H9 (cell line): ENCODE measurements at regions not wholly inside any gene's neighbourhood (a gene's known extent, or its start where the extent isn't known, plus 50 kb on each side); places are given as distances from the start of the nearest gene placed in this dataset.

ENCODE experiments used
- DNase-seq: peaks from one replicate; pipeline ENCODE4 v3.0.0-alpha.2; 2017
- H2AFZ ChIP-seq: one replicate; pipeline ENCODE4 v1.6.1; 2013; ENCODE audit warnings: mild to moderate bottlenecking, low read length, control low read depth, moderate library complexity
- H2AK5ac ChIP-seq: 2 replicates; pipeline ENCODE4 v1.6.1; 2013; ENCODE audit warnings: low read length, control low read depth, mixed read lengths; ENCODE audit not compliant: insufficient read length
- H2BK120ac ChIP-seq: one replicate; pipeline ENCODE4 v1.6.1; 2013; ENCODE audit warnings: low read depth, mild to moderate bottlenecking, low read length, control low read depth, inconsistent platforms; ENCODE audit not compliant: poor library complexity, severe bottlenecking
- H2BK12ac ChIP-seq: 2 replicates; pipeline ENCODE4 v1.6.1; 2013; ENCODE audit warnings: low read length, control low read depth, mixed read lengths, low read depth; ENCODE audit not compliant: insufficient read length
- H2BK15ac ChIP-seq: 2 replicates; pipeline ENCODE4 v1.6.1; 2013; ENCODE audit warnings: low read depth, low read length, control low read depth
- H2BK20ac ChIP-seq: one replicate; pipeline ENCODE4 v1.6.1; 2013; ENCODE audit warnings: low read depth, mild to moderate bottlenecking, low read length, control low read depth, inconsistent platforms; ENCODE audit not compliant: poor library complexity, severe bottlenecking
- H2BK5ac ChIP-seq: 2 replicates; pipeline ENCODE4 v1.6.1; 2013; ENCODE audit warnings: low read length, control low read depth, mixed read lengths; ENCODE audit not compliant: insufficient read length
- H3K14ac ChIP-seq: 2 replicates; pipeline ENCODE4 v1.6.1; 2013; ENCODE audit warnings: low read length, control low read depth; ENCODE audit not compliant: insufficient read depth
- H3K18ac ChIP-seq: 2 replicates; pipeline ENCODE4 v1.6.1; 2013; ENCODE audit warnings: low read depth, mild to moderate bottlenecking, mixed read lengths, low read length, control low read depth; ENCODE audit not compliant: insufficient read length
- H3K23ac ChIP-seq: 2 replicates; pipeline ENCODE4 v1.6.1; 2013; ENCODE audit warnings: low read length, control low read depth, mixed read lengths, low read depth; ENCODE audit not compliant: insufficient read length
- H3K23me2 ChIP-seq: 2 replicates; pipeline ENCODE4 v1.6.1; 2013; ENCODE audit warnings: low read depth, mild to moderate bottlenecking, mixed read lengths, low read length, control low read depth; ENCODE audit not compliant: insufficient read length, poor library complexity, severe bottlenecking
- H3K27ac ChIP-seq: 2 replicates; pipeline ENCODE4 v1.5.1; 2013; ENCODE audit warnings: low read length, control low read depth, mixed read lengths, low read depth; ENCODE audit not compliant: insufficient read length
- H3K27me3 ChIP-seq: 2 replicates; pipeline ENCODE4 v1.6.1; 2013; ENCODE audit warnings: low read length, control low read depth, inconsistent platforms; ENCODE audit not compliant: insufficient read depth
- H3K4ac ChIP-seq: 2 replicates; pipeline ENCODE4 v1.6.1; 2013; ENCODE audit warnings: low read depth, mild to moderate bottlenecking, control low read depth, inconsistent platforms, low read length, moderate library complexity
- H3K4me1 ChIP-seq: 2 replicates; pipeline ENCODE4 v1.6.1; 2013; ENCODE audit warnings: low read length, control low read depth, inconsistent platforms; ENCODE audit not compliant: insufficient read depth
- H3K4me2 ChIP-seq: 2 replicates; pipeline ENCODE4 v1.6.1; 2013; ENCODE audit warnings: low read length, control low read depth, mixed read lengths; ENCODE audit not compliant: insufficient read length, insufficient read depth
- H3K56ac ChIP-seq: 2 replicates; pipeline ENCODE4 v1.6.1; 2013; ENCODE audit warnings: low read depth, mild to moderate bottlenecking, mixed read lengths, low read length, control low read depth; ENCODE audit not compliant: insufficient read length
- H3K79me1 ChIP-seq: 2 replicates; pipeline ENCODE4 v1.6.1; 2013; ENCODE audit warnings: low read depth, mild to moderate bottlenecking, moderate library complexity, low read length, control low read depth, inconsistent platforms; ENCODE audit not compliant: insufficient read depth, poor library complexity, severe bottlenecking
- H3K79me2 ChIP-seq: 2 replicates; pipeline ENCODE4 v1.6.1; 2013; ENCODE audit warnings: low read length, control low read depth, inconsistent platforms; ENCODE audit not compliant: insufficient read depth
- H3K9ac ChIP-seq: 2 replicates; pipeline ENCODE4 v1.6.1; 2013; ENCODE audit warnings: low read length, control low read depth, mixed read lengths; ENCODE audit not compliant: insufficient read length; ENCODE audit errors: extremely low read depth
- H3K9me3 ChIP-seq: one replicate; pipeline ENCODE4 v1.6.1; 2013; ENCODE audit warnings: low read depth, low read length, inconsistent platforms; ENCODE audit not compliant: control insufficient read depth
- H3T11ph ChIP-seq: one replicate; pipeline ENCODE4 v1.6.1; 2013; ENCODE audit warnings: mild to moderate bottlenecking, low read length, control low read depth, inconsistent platforms
- H4K20me1 ChIP-seq: one replicate; pipeline ENCODE4 v1.6.1; 2013; ENCODE audit not compliant: control insufficient read depth, insufficient read length, insufficient read depth
- H4K5ac ChIP-seq: 2 replicates; pipeline ENCODE4 v1.6.1; 2013; ENCODE audit warnings: low read depth, mild to moderate bottlenecking, mixed read lengths, low read length, control low read depth; ENCODE audit not compliant: insufficient read length
- H4K8ac ChIP-seq: replicated peaks from 2 replicates; pipeline ENCODE4 v1.6.1; 2013; ENCODE audit warnings: low read length, control low read depth, mixed read lengths, low read depth; ENCODE audit not compliant: insufficient read length
- H4K91ac ChIP-seq: 2 replicates; pipeline ENCODE4 v1.6.1; 2013; ENCODE audit warnings: low read depth, mild to moderate bottlenecking, moderate library complexity, mixed read lengths, low read length, control low read depth; ENCODE audit not compliant: insufficient read length
- H3K27ac Mint-ChIP-seq, 3 experiments: 2 replicates in 2 of 3; 3 replicates in 1 of 3; pipeline ENCODE4 v1.8.0; 2020 to 2021; ENCODE audit warnings: mixed read lengths in 3 of 3, mild to moderate bottlenecking in 1 of 3, moderate library complexity in 1 of 3
- H3K27me3 Mint-ChIP-seq: 2 replicates; pipeline ENCODE4 v1.8.0; 2021; ENCODE audit warnings: low read depth, mild to moderate bottlenecking, moderate library complexity, mixed read lengths
- H3K36me3 Mint-ChIP-seq, 3 experiments: 2 replicates in 2 of 3; 3 replicates in 1 of 3; pipeline ENCODE4 v1.8.0; 2020 to 2021; ENCODE audit warnings: low read depth in 3 of 3, mixed read lengths in 3 of 3; ENCODE audit not compliant: insufficient read depth in 1 of 3
- H3K4me1 Mint-ChIP-seq, 2 experiments: 2 replicates each; pipeline ENCODE4 v1.8.0; 2020; ENCODE audit warnings: mixed read lengths in 2 of 2
- H3K4me3 Mint-ChIP-seq, 2 experiments: 2 replicates in 1 of 2; 3 replicates in 1 of 2; pipeline ENCODE4 v1.8.0; 2020 to 2021; ENCODE audit warnings: mild to moderate bottlenecking in 2 of 2, mixed read lengths in 2 of 2, moderate library complexity in 1 of 2
- H3K9me3 Mint-ChIP-seq, 2 experiments: 2 replicates in 1 of 2; 3 replicates in 1 of 2; pipeline ENCODE4 v1.8.0; 2020; ENCODE audit warnings: mild to moderate bottlenecking in 2 of 2, mixed read lengths in 2 of 2, moderate library complexity in 1 of 2
- WGBS: extraction: QIAGEN DNeasy Blood & Tissue Kit; methylation state at CpG from one replicate; pipeline ENCODE4 v1.1.7; 2013; ENCODE audit warnings: missing lambda C conversion rate, low lambda C conversion rate, mixed read lengths; ENCODE audit not compliant: insufficient read length; ENCODE audit errors: extremely low coverage; 5-methylcytosine and 5-hydroxymethylcytosine counted together
- TF ChIP-seq, protein P1 (sequence below): fragments of 200-600 bp; sonication (generic); conservative IDR thresholded peaks from 3 replicates; pipeline ENCODE4 v1.8.0; 2021; ENCODE audit warnings: antibody characterized with exemption, mild to moderate bottlenecking

DNA sequence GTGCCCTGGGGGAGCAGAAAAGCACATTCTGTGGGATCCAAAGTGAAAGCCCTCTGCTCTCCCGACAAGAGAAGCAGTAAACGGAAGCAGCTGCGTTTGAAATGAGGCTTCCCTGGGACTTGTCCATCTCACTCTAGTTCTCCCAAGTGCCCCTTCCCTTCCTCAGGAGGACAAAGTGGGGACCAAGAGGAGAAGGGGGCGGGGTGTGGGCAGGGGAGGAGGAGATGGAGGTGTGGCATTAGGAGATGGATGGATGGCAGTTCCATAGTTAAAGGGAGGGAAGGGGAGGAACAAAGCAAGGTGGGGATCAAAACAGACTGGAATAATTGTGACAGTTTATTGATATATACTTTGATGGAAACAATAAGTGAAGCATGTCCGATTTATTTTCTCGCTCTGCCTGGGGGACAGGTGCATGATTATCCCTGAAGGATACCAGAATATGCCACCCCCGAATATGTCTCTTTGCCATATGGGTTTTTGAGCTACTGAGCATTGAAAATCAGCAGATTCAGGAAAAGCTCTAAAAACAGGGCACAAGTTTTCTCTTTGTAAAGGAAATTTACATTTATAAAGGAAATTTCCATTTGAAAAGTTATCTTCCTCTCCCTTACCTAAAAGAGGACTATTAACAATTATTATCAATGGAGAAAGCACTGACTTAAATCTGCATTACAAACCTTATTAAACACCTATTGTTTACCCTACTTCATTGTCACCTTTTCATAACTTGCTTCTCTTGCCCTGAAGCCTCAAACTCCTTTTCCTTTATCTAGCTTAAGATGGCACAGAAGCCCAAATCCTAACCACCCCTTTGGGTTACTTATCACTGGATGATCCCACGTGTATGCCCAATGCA lies 58.9 kb upstream of the DAZL start:
- Histone ChIP-seq H3T11ph (no peak overlapping the region), H2AFZ (no peak overlapping the region), H4K5ac (no peak overlapping the region), H4K91ac (no peak overlapping the region), H3K14ac (no peak overlapping the region), H3K79me1 (no peaks in the 10 kb centered on the region), H3K23me2 (no peaks in the 10 kb centered on the region), H3K4me2 (peak overlapping the region; percentile 8), H2BK120ac (no peak overlapping the region), H4K20me1 (no peaks in the 10 kb centered on the region), H3K4me1 (peaks cover 14% of the 10 kb centered on the region; the same call in 1 of the 2 replicates), H3K27me3 (no peaks in the 10 kb centered on the region), H2BK12ac (no peak overlapping the region), H2AK5ac (peak overlapping the region; percentile 38), H3K9me3 (peaks cover 3% of the 10 kb centered on the region), H4K8ac (no peak overlapping the region), H3K23ac (no peak overlapping the region), H2BK5ac (no peak overlapping the region), H3K56ac (no peak overlapping the region), H3K18ac (no peak overlapping the region), H3K4ac (no peak overlapping the region), H3K79me2 (no peaks in the 10 kb centered on the region), H3K9ac (no peak overlapping the region), H2BK15ac (no peak overlapping the region), H3K27ac (peak overlapping the region; percentile 86), H2BK20ac (no peak overlapping the region)
- peaks cover 42 to 73% (median 61%) of the 10 kb centered on the region in 3 experiments for H3K36me3 Mint-ChIP-seq
- peaks cover 51 to 65% of the 10 kb centered on the region in 2 experiments for H3K4me1 Mint-ChIP-seq
- DNase-seq: peak; percentile 69
- peak overlapping the region; percentile 83 to 98 (median 96) for H3K27ac Mint-ChIP-seq
- H3K27me3 Mint-ChIP-seq: no peaks in the 10 kb centered on the region
- TF ChIP-seq, protein P1, sequence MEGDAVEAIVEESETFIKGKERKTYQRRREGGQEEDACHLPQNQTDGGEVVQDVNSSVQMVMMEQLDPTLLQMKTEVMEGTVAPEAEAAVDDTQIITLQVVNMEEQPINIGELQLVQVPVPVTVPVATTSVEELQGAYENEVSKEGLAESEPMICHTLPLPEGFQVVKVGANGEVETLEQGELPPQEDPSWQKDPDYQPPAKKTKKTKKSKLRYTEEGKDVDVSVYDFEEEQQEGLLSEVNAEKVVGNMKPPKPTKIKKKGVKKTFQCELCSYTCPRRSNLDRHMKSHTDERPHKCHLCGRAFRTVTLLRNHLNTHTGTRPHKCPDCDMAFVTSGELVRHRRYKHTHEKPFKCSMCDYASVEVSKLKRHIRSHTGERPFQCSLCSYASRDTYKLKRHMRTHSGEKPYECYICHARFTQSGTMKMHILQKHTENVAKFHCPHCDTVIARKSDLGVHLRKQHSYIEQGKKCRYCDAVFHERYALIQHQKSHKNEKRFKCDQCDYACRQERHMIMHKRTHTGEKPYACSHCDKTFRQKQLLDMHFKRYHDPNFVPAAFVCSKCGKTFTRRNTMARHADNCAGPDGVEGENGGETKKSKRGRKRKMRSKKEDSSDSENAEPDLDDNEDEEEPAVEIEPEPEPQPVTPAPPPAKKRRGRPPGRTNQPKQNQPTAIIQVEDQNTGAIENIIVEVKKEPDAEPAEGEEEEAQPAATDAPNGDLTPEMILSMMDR: no peak
- WGBS: no CpG with 5 or more reads among the region's 8 CpGs
- no peak overlapping the region; a peak in 1 of 5 replicates for H3K4me3 Mint-ChIP-seq
- H3K9me3 Mint-ChIP-seq: peaks cover 38 to 44% of the 10 kb centered on the region in 2 experiments
